ENCODE measurements at regions not wholly inside any gene's neighbourhood (a gene's known extent, or its start where the extent isn't known, plus 50 kb on each side); places are given as distances from the start of the nearest gene placed in this dataset.

- no peak for TF ChIP-seq CTCF (conservative IDR thresholded peaks at IDR 0.05; ENCODE audit: low read length)
- no peak for TF ChIP-seq EZH2phosphoT487 (IDR thresholded peaks at IDR 0.05; ENCODE audit: borderline replicate concordance)
Measured at GRCh38 chr1:106998431-106999002, 58.0 kb upstream of the PRMT6 start.
